ENCODE measurements at regions not wholly inside any gene's neighbourhood (a gene's known extent, or its start where the extent isn't known, plus 50 kb on each side); places are given as distances from the start of the nearest gene placed in this dataset.

GRCh38 chr6:48813836-48814235 is 649.2 kb downstream of the MMUT start:
- no peak for TF ChIP-seq CTCF (IDR thresholded peaks at IDR 0.05; ENCODE audit: insufficient read depth, low read length)
- TF ChIP-seq REST (IDR thresholded peaks at IDR 0.05; ENCODE audit: insufficient replicate concordance, low read depth) = no peak
